ENCODE measurements at regions not wholly inside any gene's neighbourhood (a gene's known extent, or its start where the extent isn't known, plus 50 kb on each side); places are given as distances from the start of the nearest gene placed in this dataset.

DNA sequence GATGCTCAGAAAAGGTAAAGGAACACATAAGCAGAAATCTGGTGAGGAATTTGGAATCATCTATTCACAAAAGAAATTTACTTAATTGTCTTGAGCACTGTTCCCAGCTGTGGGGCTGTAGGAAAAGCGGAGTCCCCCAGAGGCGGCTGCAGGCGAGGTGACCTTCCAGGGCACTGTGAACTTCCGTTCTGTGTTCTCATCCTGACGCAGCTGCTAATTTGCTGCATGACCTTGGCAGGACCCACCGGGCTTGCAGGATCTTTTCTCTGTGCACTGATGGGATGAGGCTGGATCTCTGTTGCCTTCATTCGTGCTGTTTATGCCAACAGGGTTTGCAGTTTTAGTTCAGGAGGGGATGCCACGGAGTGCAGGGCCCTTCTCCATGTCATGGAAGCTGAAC lies 301.9 kb upstream of the MYT1L start:
- no peak overlapping the region for H3K4me3 ChIP-seq
- H3K27ac ChIP-seq (replicated peaks in 1 of 4), result no peak overlapping the region
- WGBS, result 64% methylated on average over 8 of the region's 8 CpGs
- intact Hi-C loops (cut with DNase I), result no loop called here
- TF ChIP-seq EP300 (IDR thresholded peaks at IDR 0.05) (no peak), POLR2A (IDR thresholded peaks at IDR 0.05; ENCODE audit: low read depth) (no peak), POLR2AphosphoS5 (IDR thresholded peaks at IDR 0.05) (no peak)
- TF ChIP-seq, protein P1, sequence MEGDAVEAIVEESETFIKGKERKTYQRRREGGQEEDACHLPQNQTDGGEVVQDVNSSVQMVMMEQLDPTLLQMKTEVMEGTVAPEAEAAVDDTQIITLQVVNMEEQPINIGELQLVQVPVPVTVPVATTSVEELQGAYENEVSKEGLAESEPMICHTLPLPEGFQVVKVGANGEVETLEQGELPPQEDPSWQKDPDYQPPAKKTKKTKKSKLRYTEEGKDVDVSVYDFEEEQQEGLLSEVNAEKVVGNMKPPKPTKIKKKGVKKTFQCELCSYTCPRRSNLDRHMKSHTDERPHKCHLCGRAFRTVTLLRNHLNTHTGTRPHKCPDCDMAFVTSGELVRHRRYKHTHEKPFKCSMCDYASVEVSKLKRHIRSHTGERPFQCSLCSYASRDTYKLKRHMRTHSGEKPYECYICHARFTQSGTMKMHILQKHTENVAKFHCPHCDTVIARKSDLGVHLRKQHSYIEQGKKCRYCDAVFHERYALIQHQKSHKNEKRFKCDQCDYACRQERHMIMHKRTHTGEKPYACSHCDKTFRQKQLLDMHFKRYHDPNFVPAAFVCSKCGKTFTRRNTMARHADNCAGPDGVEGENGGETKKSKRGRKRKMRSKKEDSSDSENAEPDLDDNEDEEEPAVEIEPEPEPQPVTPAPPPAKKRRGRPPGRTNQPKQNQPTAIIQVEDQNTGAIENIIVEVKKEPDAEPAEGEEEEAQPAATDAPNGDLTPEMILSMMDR (IDR thresholded peaks at IDR 0.05), result no peak
- H3K36me3 ChIP-seq, result no peaks in the 10 kb centered on the region
- no peaks in the 10 kb centered on the region for H3K4me1 ChIP-seq
- DNase-seq (ENCODE audit: extremely low spot score), result peak; percentile 91
- no peaks in the 10 kb centered on the region for H3K9me3 ChIP-seq
- no peaks in the 10 kb centered on the region for H3K27me3 ChIP-seq

DNA sequence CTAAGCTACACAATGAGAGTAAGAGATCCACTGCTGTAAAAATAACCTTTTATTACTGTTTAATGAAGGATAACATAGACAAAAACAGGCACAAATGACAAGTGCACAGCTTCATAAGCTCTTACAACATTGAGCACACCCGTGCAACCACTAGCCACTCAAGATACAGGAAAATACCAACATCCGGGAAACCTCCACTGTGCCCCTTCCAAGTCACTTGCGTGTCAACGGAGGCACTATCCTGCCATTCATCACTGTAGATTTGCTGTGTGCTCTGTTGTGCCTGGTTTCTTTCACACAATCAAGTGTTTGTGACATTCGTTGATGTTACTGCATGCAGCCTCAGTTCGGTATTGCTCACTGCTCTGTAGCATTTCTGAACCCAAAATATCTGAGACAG lies 292.9 kb upstream of the MYT1L start:
- intact Hi-C loops (cut with DNase I), result no loop called here
- no peak overlapping the region for H3K27ac ChIP-seq (replicated peaks in 1 of 4)
- peak; percentile 45 for DNase-seq (ENCODE audit: extremely low spot score)
- H3K4me1 ChIP-seq, result peaks cover 0 to 8% (median 0%) of the 10 kb centered on the region in 4 donors
- TF ChIP-seq POLR2AphosphoS5 (IDR thresholded peaks at IDR 0.05) (no peak), EP300 (IDR thresholded peaks at IDR 0.05) (no peak), POLR2A (IDR thresholded peaks at IDR 0.05; ENCODE audit: low read depth) (no peak)
- TF ChIP-seq, protein P1 (IDR thresholded peaks at IDR 0.05), result no peak
- H3K9me3 ChIP-seq, result peaks cover 0 to 3% (median 0%) of the 10 kb centered on the region in 4 donors
- no peaks in the 10 kb centered on the region for H3K27me3 ChIP-seq
- H3K4me3 ChIP-seq, result no peak overlapping the region
- 62% methylated on average over 6 of the region's 6 CpGs for WGBS
- H3K36me3 ChIP-seq, result no peaks in the 10 kb centered on the region

DNA sequence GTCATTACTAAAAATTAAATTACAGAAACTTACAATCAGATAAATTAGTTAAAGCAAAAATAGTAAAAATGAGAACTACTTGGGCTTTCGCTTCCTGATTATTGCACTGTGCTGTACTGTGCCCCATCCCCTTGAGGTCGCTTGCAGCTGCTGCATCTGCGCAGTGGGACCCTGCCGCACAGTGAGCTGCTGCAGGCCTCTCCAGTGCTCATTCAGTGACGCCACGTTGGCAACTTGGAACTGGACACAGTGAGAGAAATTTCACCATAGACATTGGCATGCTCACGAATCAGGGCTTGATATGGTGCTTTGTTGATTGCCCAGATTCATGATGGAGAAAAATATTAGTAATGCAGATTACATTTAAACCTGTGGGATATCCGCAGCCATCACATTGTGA lies 290.8 kb upstream of the MYT1L start:
- H3K4me3 ChIP-seq, result no peak overlapping the region
- peaks cover 0 to 3% (median 0%) of the 10 kb centered on the region in 4 donors for H3K9me3 ChIP-seq
- H3K4me1 ChIP-seq, result peaks cover 0 to 8% (median 0%) of the 10 kb centered on the region in 4 donors
- H3K27ac ChIP-seq (replicated peaks in 1 of 4), result no peak overlapping the region
- 80% methylated on average over 8 of the region's 8 CpGs for WGBS
- peak; percentile 83 for DNase-seq (ENCODE audit: extremely low spot score)
- TF ChIP-seq, protein P1 (IDR thresholded peaks at IDR 0.05), result no peak
- TF ChIP-seq POLR2AphosphoS5 (IDR thresholded peaks at IDR 0.05) (no peak), EP300 (IDR thresholded peaks at IDR 0.05) (no peak), POLR2A (IDR thresholded peaks at IDR 0.05; ENCODE audit: low read depth) (no peak)
- no peaks in the 10 kb centered on the region for H3K36me3 ChIP-seq
- H3K27me3 ChIP-seq, result no peaks in the 10 kb centered on the region
- intact Hi-C loops (cut with DNase I), result no loop called here

DNA sequence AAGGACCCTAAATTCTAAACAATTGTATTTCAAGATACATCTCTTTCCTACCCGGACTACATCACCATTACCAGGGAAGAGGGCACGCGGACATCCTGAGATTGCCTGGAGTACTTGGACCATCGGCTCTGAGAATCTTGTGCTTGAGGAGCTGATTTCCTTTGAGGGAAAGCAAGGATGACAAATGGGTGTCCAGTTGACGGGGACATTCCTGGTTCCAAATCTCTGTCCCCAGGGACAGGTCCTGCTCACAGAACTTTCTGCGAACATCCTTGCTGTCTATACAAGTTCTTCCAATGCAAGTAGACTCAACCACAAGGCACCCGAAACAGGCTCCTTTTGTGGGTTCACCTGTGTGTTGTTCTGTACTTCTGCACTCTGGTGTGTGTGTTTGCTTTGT lies 289.5 kb upstream of the MYT1L start:
- peak; percentile 72 for DNase-seq (ENCODE audit: extremely low spot score)
- Histone ChIP-seq H3K36me3 (no peaks in the 10 kb centered on the region), H3K27ac (replicated peaks in 1 of 4) (no peak overlapping the region), H3K4me3 (no peak overlapping the region), H3K4me1 (peaks cover 0 to 8% (median 0%) of the 10 kb centered on the region in 4 donors), H3K9me3 (no peaks in the 10 kb centered on the region), H3K27me3 (no peaks in the 10 kb centered on the region)
- TF ChIP-seq POLR2AphosphoS5 (IDR thresholded peaks at IDR 0.05) (no peak), EP300 (IDR thresholded peaks at IDR 0.05) (no peak), POLR2A (IDR thresholded peaks at IDR 0.05; ENCODE audit: low read depth) (no peak)
- TF ChIP-seq, protein P1 (IDR thresholded peaks at IDR 0.05), result no peak
- intact Hi-C loops (cut with DNase I), result no loop called here
- 45% methylated on average over 7 of the region's 7 CpGs for WGBS

DNA sequence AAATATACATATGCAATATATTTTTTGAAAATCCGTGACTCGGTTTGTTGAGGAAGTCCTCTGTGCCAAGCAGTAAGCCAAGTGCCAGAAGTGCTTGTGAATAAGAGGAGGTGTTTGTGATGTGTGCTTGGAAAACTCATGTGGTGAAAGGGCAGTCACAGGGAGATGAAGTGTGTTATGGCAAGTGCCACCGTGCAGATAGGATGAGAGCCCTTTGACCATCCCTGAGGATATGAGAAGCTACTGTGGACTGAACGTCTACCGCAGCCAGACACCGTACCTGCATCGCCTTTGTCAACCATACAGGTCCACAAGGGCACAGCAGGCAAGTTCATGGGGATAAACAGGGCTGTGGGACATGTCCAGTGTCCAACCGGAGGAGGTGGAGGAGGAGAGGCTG lies 288.9 kb upstream of the MYT1L start:
- DNase-seq (ENCODE audit: extremely low spot score), result peak; percentile 74
- no peaks in the 10 kb centered on the region for H3K9me3 ChIP-seq
- WGBS, result 74% methylated on average over 8 of the region's 8 CpGs
- no peak overlapping the region for H3K27ac ChIP-seq (replicated peaks in 1 of 4)
- H3K4me1 ChIP-seq, result peaks cover 0 to 8% (median 0%) of the 10 kb centered on the region in 4 donors
- H3K27me3 ChIP-seq, result no peaks in the 10 kb centered on the region
- intact Hi-C loops (cut with DNase I), result no loop called here
- H3K36me3 ChIP-seq, result no peaks in the 10 kb centered on the region
- no peak overlapping the region for H3K4me3 ChIP-seq
- TF ChIP-seq POLR2A (IDR thresholded peaks at IDR 0.05; ENCODE audit: low read depth) (no peak), EP300 (IDR thresholded peaks at IDR 0.05) (no peak), POLR2AphosphoS5 (IDR thresholded peaks at IDR 0.05) (no peak)
- TF ChIP-seq, protein P1 (IDR thresholded peaks at IDR 0.05), result no peak
